ENCODE measurements at regions not wholly inside any gene's neighbourhood (a gene's known extent, or its start where the extent isn't known, plus 50 kb on each side); places are given as distances from the start of the nearest gene placed in this dataset.

DNA sequence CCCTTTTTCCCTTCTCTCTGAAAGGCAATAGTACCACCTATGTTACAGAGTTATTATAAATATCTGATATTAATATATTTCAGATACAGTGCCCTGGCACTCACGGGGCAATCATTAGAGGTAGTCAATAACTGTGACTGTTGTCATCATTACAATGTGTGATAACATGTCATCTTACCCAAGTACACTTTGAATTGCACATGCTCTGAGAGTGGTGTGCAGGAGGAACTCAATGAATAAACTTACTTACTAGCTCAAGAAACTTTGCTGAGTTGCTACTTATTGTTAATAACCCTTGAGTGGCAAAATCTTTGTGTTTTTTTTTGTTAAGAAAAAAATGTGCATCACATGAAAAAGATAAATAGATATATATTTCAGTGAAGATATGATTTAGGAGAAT, 275.1 kb upstream of the RASGEF1B start:
- no peak overlapping the region for H3K9ac ChIP-seq (ENCODE audit: insufficient read depth in 1 of 2, low read length in 2 of 2)
- ATAC-seq (ENCODE audit: insufficient read depth, low FRiP score) (no peak), DNase-seq (no peak)
- H3K4me3 ChIP-seq = no peak overlapping the region
- H3K36me3 ChIP-seq (ENCODE audit: control insufficient read depth in 4 of 4, insufficient read depth in 4 of 4, low read length in 4 of 4) = no peaks in the 10 kb centered on the region
- H3K27me3 ChIP-seq (ENCODE audit: control insufficient read depth in 3 of 3, insufficient read depth in 3 of 3, low read length in 2 of 3) = no peaks in the 10 kb centered on the region
- WGBS, 2 donors = 66 to 67% methylated on average over 1 of the region's 1 CpG
- no peaks in the 10 kb centered on the region for H3K4me1 ChIP-seq (ENCODE audit: control insufficient read depth in 5 of 5, insufficient read depth in 5 of 5, low read length in 5 of 5)
- H3K9me3 ChIP-seq (ENCODE audit: control insufficient read depth in 4 of 4, insufficient read depth in 3 of 4, low read length in 3 of 4) = no peaks in the 10 kb centered on the region
- no peak for TF ChIP-seq CTCF (IDR thresholded peaks at IDR 0.05; ENCODE audit: control extremely low read depth, extremely low read depth)
- H3K27ac ChIP-seq (ENCODE audit: low read depth in 1 of 2, low read length in 1 of 2) = no peak overlapping the region

DNA sequence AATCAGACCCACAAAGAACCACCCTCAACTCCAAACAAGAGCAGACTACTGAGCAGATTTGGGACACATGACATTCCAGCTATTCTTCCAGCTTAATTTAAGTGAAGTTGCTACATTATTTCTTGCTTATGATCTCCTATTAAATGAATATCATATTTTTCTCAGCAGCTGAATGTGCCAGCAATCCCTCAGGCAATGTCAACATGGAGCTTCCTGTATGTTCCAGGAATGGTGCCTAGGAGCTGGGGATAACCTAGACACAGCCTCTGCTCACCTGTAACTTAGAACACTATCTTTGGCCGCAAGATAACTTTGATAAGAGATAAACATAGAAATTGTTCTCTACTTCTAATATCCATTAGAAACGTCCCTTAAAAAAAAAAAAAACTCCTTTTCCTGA, 274.4 kb upstream of the RASGEF1B start:
- Histone ChIP-seq H3K9ac (ENCODE audit: insufficient read depth in 1 of 2, low read length in 2 of 2) (no peak overlapping the region), H3K36me3 (ENCODE audit: control insufficient read depth in 4 of 4, insufficient read depth in 4 of 4, low read length in 4 of 4) (no peaks in the 10 kb centered on the region), H3K27me3 (ENCODE audit: control insufficient read depth in 3 of 3, insufficient read depth in 3 of 3, low read length in 2 of 3) (no peaks in the 10 kb centered on the region), H3K9me3 (ENCODE audit: control insufficient read depth in 4 of 4, insufficient read depth in 3 of 4, low read length in 3 of 4) (no peaks in the 10 kb centered on the region), H3K4me1 (ENCODE audit: control insufficient read depth in 5 of 5, insufficient read depth in 5 of 5, low read length in 5 of 5) (no peaks in the 10 kb centered on the region), H3K27ac (ENCODE audit: low read depth in 1 of 2, low read length in 1 of 2) (no peak overlapping the region), H3K4me3 (no peak overlapping the region)
- ATAC-seq (ENCODE audit: insufficient read depth, low FRiP score) (no peak), DNase-seq (no peak)
- WGBS, 2 donors = 67 to 68% methylated on average over 2 of the region's 2 CpGs
- no peak for TF ChIP-seq CTCF (IDR thresholded peaks at IDR 0.05; ENCODE audit: control extremely low read depth, extremely low read depth)

DNA sequence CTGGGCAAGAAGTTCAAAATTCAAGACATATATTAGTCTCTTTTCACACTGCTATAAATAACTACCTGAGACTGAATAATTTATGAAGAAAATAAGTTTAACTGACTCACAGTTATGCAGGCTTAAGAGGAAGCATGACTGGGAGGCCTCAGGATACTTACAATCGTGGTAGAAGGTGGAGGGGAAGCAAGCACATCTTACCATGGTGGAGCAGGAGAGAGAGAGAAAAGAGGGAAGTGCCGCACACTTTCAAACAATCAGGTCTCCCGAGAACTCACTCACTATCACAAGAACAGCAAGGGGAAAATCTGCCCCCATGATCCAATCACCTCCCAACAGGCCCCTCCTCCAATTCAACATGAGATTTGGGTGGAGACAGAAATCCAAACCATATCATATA, 273.3 kb upstream of the RASGEF1B start:
- no peak for ATAC-seq (ENCODE audit: insufficient read depth, low FRiP score)
- no peak for TF ChIP-seq CTCF (IDR thresholded peaks at IDR 0.05; ENCODE audit: control extremely low read depth, extremely low read depth)
- WGBS, 2 donors = 29 to 41% methylated on average over 3 of the region's 3 CpGs

GRCh38 chr4:81743731-81744435, 272.2 kb upstream of the RASGEF1B start:
- 85 to 87% methylated on average over 9 of the region's 9 CpGs for WGBS, 2 donors

More for the DNA sequence above, 273.3 kb upstream of the RASGEF1B start:
- DNase-seq = no peak
- Histone ChIP-seq H3K27ac (ENCODE audit: low read depth in 1 of 2, low read length in 1 of 2) (no peak overlapping the region), H3K27me3 (ENCODE audit: control insufficient read depth in 3 of 3, insufficient read depth in 3 of 3, low read length in 2 of 3) (no peaks in the 10 kb centered on the region), H3K9me3 (ENCODE audit: control insufficient read depth in 4 of 4, insufficient read depth in 3 of 4, low read length in 3 of 4) (no peaks in the 10 kb centered on the region), H3K4me1 (ENCODE audit: control insufficient read depth in 5 of 5, insufficient read depth in 5 of 5, low read length in 5 of 5) (no peaks in the 10 kb centered on the region), H3K9ac (ENCODE audit: insufficient read depth in 1 of 2, low read length in 2 of 2) (no peak overlapping the region), H3K36me3 (ENCODE audit: control insufficient read depth in 4 of 4, insufficient read depth in 4 of 4, low read length in 4 of 4) (no peaks in the 10 kb centered on the region), H3K4me3 (no peak overlapping the region)

More at GRCh38 chr4:81743731-81744435, 272.2 kb upstream of the RASGEF1B start:
- Histone ChIP-seq H3K9ac (ENCODE audit: insufficient read depth in 1 of 2, low read length in 2 of 2) (no peak overlapping the region), H3K4me3 (no peak overlapping the region), H3K27ac (ENCODE audit: low read depth in 1 of 2, low read length in 1 of 2) (no peak overlapping the region), H3K36me3 (ENCODE audit: control insufficient read depth in 4 of 4, insufficient read depth in 4 of 4, low read length in 4 of 4) (no peaks in the 10 kb centered on the region), H3K9me3 (ENCODE audit: control insufficient read depth in 4 of 4, insufficient read depth in 3 of 4, low read length in 3 of 4) (no peaks in the 10 kb centered on the region), H3K4me1 (ENCODE audit: control insufficient read depth in 5 of 5, insufficient read depth in 5 of 5, low read length in 5 of 5) (no peaks in the 10 kb centered on the region), H3K27me3 (ENCODE audit: control insufficient read depth in 3 of 3, insufficient read depth in 3 of 3, low read length in 2 of 3) (no peaks in the 10 kb centered on the region)
- ATAC-seq (ENCODE audit: insufficient read depth, low FRiP score) (no peak), DNase-seq (no peak)
- no peak for TF ChIP-seq CTCF (IDR thresholded peaks at IDR 0.05; ENCODE audit: control extremely low read depth, extremely low read depth)
